Gastrocnemius medialis (tissue), 4 donors: ENCODE measurements at regions not wholly inside any gene's neighbourhood (a gene's known extent, or its start where the extent isn't known, plus 50 kb on each side); places are given as distances from the start of the nearest gene placed in this dataset.

Source experiments
- ATAC-seq, 2 donors: fragments of 150-250 bp; one replicate each; pipeline ENCODE4 v1.9.1; 2016
- DNase-seq, 2 donors: peaks; one replicate each; pipeline ENCODE4 v3.0.0-alpha.2; 2019
- H3K27ac ChIP-seq, 4 donors: fragments of 200-600 bp; sonication (generic); 1 replicate in 1 of 4; 2 replicates in 3 of 4; pipeline ENCODE4 v1.5.1; 2016 to 2018; ENCODE audit warnings: mild to moderate bottlenecking in 2 of 4, moderate library complexity in 1 of 4
- H3K27me3 ChIP-seq, 3 donors: fragments of 200-600 bp; sonication (generic) in 2 of 3; 1 replicate in 1 of 3; 2 replicates in 2 of 3; pipeline versions ENCODE4 v1.5.1 to v1.6.0; 2016 to 2019; ENCODE audit warnings: mild to moderate bottlenecking in 1 of 3, moderate library complexity in 1 of 3
- H3K36me3 ChIP-seq, 2 donors: fragments of 200-600 bp; sonication (generic) in 1 of 2; one replicate each; pipeline ENCODE4 v1.5.1; 2017 to 2018
- H3K4me1 ChIP-seq, 2 donors: fragments of 200-600 bp; sonication (generic) in 1 of 2; one replicate each; pipeline ENCODE4 v1.5.1; 2016 to 2017; ENCODE audit warnings: mild to moderate bottlenecking in 2 of 2
- H3K4me3 ChIP-seq, 4 donors: fragments of 200-600 bp; sonication (generic) in 3 of 4; 1 replicate in 1 of 4; 2 replicates in 3 of 4; pipeline ENCODE4 v1.5.1; 2016 to 2019; ENCODE audit warnings: mild to moderate bottlenecking in 2 of 4
- H3K9me3 ChIP-seq, 3 donors: fragments of 200-600 bp; sonication (generic) in 2 of 3; 1 replicate in 1 of 3; 2 replicates in 2 of 3; pipeline ENCODE4 v1.5.1; 2016 to 2019
- POLR2A ChIP-seq, 2 donors: fragments of 450-650 bp; IDR thresholded peaks; one replicate each; pipeline ENCODE4 v1.6.1; 2017; ENCODE audit warnings: antibody characterized with exemption in 2 of 2, mild to moderate bottlenecking in 2 of 2, moderate library complexity in 2 of 2
- in situ Hi-C, 4 donors: fragments of 200-750 bp; cut with MboI; loops; one replicate each; pipeline versions ENCODE4 v1.15.0 to v1.8.0; 2017; ENCODE audit warnings: low sequenced_read_pairs in 4 of 4
- intact Hi-C: fragments of 100-400 bp; cut with DNase I; formaldehyde crosslinking; loops from one replicate; pipeline ENCODE4 v1.15.1; 2023; ENCODE audit warnings: low total_unique reads
- TF ChIP-seq, protein P1 (sequence below), 5 experiments: fragments of 450-650 bp in 3 of 5; fragments of 200-600 bp in 2 of 5; sonication (generic) in 2 of 5; IDR thresholded peaks in 4 of 5; conservative IDR thresholded peaks in 1 of 5; 1 replicate in 4 of 5; 2 replicates in 1 of 5; pipeline ENCODE4 v1.5.1; 2016 to 2019; ENCODE audit warnings: antibody characterized with exemption in 5 of 5, mild to moderate bottlenecking in 3 of 5, moderate library complexity in 3 of 5

DNA sequence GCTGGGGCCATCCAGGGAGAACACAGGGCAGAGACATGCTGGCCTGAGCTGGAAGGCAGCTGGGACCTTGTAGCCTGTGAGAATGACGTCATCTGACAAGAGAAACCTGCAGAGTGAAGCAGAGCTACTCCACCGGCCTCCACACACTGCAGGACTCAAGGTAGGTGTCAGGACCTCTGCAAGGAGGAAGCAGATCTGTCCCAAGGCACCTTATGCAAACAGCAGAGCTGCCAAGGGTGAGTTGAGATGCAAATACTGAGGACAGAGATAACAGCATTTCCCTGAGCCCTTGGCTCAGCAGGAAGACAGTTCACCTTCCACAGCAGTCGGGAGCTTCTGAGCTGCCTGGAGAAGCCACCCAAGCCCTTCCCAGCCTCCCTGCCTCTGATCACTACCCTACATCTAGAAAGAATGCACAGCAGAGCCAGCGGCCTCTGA lies 51.9 kb upstream of the IGSF9B start:
- Histone ChIP-seq H3K27ac (no peak overlapping the region), H3K4me1 (peaks cover 9 to 11% of the 10 kb centered on the region in 2 donors), H3K9me3 (no peaks in the 10 kb centered on the region), H3K27me3 (no peaks in the 10 kb centered on the region), H3K36me3 (no peaks in the 10 kb centered on the region), H3K4me3 (no peak overlapping the region)
- TF ChIP-seq POLR2A (IDR thresholded peaks at IDR 0.05), result no peak
- TF ChIP-seq, protein P1, sequence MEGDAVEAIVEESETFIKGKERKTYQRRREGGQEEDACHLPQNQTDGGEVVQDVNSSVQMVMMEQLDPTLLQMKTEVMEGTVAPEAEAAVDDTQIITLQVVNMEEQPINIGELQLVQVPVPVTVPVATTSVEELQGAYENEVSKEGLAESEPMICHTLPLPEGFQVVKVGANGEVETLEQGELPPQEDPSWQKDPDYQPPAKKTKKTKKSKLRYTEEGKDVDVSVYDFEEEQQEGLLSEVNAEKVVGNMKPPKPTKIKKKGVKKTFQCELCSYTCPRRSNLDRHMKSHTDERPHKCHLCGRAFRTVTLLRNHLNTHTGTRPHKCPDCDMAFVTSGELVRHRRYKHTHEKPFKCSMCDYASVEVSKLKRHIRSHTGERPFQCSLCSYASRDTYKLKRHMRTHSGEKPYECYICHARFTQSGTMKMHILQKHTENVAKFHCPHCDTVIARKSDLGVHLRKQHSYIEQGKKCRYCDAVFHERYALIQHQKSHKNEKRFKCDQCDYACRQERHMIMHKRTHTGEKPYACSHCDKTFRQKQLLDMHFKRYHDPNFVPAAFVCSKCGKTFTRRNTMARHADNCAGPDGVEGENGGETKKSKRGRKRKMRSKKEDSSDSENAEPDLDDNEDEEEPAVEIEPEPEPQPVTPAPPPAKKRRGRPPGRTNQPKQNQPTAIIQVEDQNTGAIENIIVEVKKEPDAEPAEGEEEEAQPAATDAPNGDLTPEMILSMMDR (IDR thresholded peaks at IDR 0.05 in 4 of 5, conservative IDR thresholded peaks at IDR 0.05 in 1 of 5), result no peak
- DNase-seq (no peak), ATAC-seq (no peak)
- intact Hi-C loops, result no loop called here
- in situ Hi-C loops, result no loop called here

DNA sequence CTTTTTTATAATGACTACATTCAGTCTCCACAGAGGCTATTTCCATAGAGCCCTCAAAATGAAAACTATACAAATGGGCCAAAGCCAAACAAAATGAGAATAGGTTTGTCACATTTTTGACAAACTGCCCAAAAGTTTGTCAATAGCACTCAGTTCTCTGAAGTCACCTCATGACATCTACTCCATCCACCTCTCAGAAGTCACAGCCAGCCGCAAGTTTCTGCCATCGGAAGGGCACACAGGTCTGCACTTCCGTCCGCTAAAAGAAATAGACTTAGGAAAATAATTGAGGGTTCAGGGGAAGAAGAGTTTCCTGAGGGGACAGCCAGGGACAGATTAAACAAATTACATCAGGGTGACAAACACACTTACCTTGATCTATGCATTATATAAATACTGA lies 55.4 kb upstream of the JAM3 start:
- intact Hi-C loops, result no loop called here
- TF ChIP-seq, protein P1 (IDR thresholded peaks at IDR 0.05 in 4 of 5, conservative IDR thresholded peaks at IDR 0.05 in 1 of 5), result no peak

DNA sequence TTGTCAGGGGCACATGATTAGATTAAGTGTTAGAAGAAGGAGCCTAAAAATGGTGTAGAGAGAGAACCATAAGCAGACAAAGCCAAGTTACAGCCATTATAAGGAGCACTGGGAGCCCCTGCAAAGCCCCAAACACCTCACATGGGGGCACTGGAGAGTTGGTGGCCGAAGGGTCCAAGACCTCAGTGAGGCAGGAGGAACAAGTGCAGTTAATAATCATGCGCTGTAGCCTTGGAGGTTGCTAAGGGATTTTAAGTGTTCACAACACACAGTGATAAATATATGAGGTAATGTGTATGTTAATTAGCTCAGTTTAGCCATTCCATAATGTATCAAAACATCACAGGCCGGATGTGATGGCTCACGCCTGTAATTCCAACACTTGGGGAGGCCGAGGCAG lies 54.4 kb upstream of the JAM3 start:
- Histone ChIP-seq H3K4me3 (no peak overlapping the region), H3K27ac (no peak overlapping the region), H3K36me3 (no peaks in the 10 kb centered on the region), H3K27me3 (peaks cover 0 to 4% (median 0%) of the 10 kb centered on the region in 3 donors), H3K9me3 (no peaks in the 10 kb centered on the region), H3K4me1 (no peaks in the 10 kb centered on the region)
- in situ Hi-C loops, result no loop called here
- intact Hi-C loops, result loop anchor here (2.0 kb wide), 1 partner anchor 32 kb away; no protein-coding TSS in a partner anchor
- ATAC-seq (no peak), DNase-seq (no peak)
- TF ChIP-seq, protein P1 (IDR thresholded peaks at IDR 0.05 in 4 of 5, conservative IDR thresholded peaks at IDR 0.05 in 1 of 5), result peak in 2 of 5 experiments; percentile 18 to 24
- no peak for TF ChIP-seq POLR2A (IDR thresholded peaks at IDR 0.05)

More for the DNA sequence above, 55.4 kb upstream of the JAM3 start:
- in situ Hi-C loops, result no loop called here
- no peak for ATAC-seq
- Histone ChIP-seq H3K27me3 (peaks cover 0 to 4% (median 0%) of the 10 kb centered on the region in 3 donors), H3K36me3 (no peaks in the 10 kb centered on the region), H3K4me3 (no peak overlapping the region), H3K9me3 (no peaks in the 10 kb centered on the region), H3K27ac (no peak overlapping the region), H3K4me1 (no peaks in the 10 kb centered on the region)
- DNase-seq, result no peak

DNA sequence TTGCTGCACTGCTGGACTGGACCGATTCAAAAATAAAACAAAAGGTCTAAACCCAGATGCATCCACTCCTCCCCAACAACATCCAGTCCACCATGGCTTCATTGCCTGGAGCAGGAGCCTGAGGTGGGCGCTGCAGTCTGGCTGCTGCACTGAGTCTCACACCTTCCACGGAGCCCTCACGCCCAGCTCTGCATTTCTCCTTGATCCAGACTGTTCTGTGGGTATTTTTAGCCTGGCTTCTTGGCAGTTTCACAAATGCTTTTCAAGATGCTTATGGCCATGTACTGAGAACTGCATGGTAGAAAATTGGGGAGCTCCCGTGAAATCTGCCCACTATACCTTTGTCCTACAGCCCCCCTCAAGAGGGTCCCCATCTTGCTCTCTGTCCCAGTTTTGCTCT lies 53.3 kb upstream of the JAM3 start:
- H3K27me3 ChIP-seq, result peaks cover 0 to 7% (median 4%) of the 10 kb centered on the region in 3 donors
- H3K9me3 ChIP-seq, result no peaks in the 10 kb centered on the region
- DNase-seq, result no peak
- H3K4me3 ChIP-seq, result no peak overlapping the region
- intact Hi-C loops (loop anchor here (2.0 kb wide), 1 partner anchor 31 kb away; no protein-coding TSS in a partner anchor), in situ Hi-C loops (no loop called here)
- no peaks in the 10 kb centered on the region for H3K36me3 ChIP-seq
- H3K27ac ChIP-seq, result no peak overlapping the region
- no peaks in the 10 kb centered on the region for H3K4me1 ChIP-seq
- no peak for ATAC-seq
- TF ChIP-seq, protein P1 (IDR thresholded peaks at IDR 0.05 in 4 of 5, conservative IDR thresholded peaks at IDR 0.05 in 1 of 5), result no peak
- no peak for TF ChIP-seq POLR2A (IDR thresholded peaks at IDR 0.05)
